T-helper 2 cell (primary cell): ENCODE measurements at regions not wholly inside any gene's neighbourhood (a gene's known extent, or its start where the extent isn't known, plus 50 kb on each side); places are given as distances from the start of the nearest gene placed in this dataset.
"Not testable (repeated sequence)": the region's sequence is repeated elsewhere in the genome, so short reads cannot be mapped to it uniquely, and the experiment has no call there.

Experiments used
- DNase-seq, 5 experiments: peaks; one replicate each; pipeline versions ENCODE4 v3.0.0 to v3.0.0-alpha.2; 2012 to 2022

- peak in 1 of 5 experiments; percentile 2 for DNase-seq
These were observed 112.9 kb downstream of the METRNL start for GRCh38 chr17:83192161-83192788.

DNA sequence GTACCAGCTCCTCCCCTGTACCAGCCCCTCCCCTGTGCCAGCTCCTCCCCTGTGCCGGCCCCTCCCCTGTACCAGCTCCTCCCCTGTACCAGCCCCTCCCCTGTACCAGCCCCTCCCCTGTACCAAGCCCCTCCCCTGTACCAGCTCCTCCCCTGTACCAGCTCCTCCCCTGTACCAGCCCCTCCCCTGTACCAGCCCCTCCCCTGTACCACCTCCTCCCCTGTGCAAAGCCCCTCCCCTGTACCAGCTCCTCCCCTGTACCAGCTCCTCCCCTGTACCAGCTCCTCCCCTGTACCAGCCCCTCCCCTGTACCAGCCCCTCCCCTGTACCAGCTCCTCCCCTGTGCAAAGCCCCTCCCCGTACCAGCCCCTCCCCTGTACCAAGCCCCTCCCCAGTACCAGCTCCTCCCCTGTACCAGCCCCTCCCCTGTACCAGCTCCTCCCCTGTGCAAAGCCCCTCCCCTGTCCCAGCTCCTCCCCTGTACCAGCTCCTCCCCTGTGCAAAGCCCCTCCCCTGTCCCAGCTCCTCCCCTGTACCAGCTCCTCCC, 113.5 kb downstream of the METRNL start:
- DNase-seq: not testable (repeated sequence)

DNA sequence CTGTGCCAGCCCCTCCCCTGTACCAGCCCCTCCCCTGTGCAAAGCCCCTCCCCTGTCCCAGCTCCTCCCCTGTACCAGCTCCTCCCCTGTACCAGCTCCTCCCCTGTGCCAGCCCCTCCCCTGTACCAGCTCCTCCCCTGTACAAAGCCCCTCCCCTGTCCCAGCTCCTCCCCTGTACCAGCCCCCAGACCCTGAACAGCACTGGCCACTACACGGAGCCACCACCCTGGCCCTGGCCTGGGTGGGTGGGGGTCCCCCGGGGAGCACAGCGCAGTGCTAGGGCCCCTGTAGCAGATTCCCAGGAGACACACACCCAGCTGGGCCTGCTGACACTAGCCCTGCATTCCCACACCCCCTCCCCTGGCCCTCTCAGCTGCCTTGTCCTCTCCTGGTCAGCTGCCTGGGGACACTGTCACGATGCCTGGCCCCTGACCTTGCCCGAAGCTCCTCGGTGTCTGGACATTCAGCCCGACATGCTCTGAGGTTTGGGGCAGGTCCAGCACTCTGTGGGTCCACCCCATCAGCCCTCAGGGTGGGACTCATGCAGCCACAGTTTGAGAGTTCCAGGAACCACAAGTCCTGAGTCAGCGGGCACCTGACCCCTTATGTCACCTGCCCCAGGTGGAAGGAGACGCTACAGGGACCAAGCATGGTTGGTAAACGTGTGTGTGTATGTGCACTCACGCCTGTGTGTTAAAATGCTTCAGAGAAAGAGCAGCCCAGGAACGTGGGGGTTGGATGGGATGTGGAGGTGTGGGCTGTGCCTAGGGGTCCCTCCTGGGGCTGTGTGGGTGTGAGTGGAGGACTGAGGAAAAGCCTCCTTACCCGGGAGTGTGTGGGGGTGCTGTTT, 114.2 kb downstream of the METRNL start:
- DNase-seq: peak in 1 of 5 experiments; percentile 6

DNA sequence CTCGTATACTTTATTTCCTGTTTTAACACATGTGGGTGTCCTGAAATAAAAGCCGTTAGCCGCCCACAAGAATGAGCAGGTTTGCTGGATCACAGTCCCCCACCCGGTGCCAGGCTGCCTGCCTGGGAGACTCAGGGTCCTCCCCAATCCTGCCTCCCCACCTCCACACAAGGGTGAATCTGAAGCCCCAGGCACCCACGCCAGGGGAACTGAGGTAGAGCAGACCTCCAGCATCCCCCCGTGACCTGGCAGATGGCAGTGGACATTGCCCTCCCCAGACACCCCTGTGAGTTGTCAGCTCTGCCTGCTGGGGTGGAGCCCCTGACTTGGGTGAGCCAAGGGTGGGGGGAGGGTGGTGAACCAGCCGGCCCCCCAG, 114.8 kb downstream of the METRNL start:
- peak in 1 of 5 experiments; percentile 7 for DNase-seq

DNA sequence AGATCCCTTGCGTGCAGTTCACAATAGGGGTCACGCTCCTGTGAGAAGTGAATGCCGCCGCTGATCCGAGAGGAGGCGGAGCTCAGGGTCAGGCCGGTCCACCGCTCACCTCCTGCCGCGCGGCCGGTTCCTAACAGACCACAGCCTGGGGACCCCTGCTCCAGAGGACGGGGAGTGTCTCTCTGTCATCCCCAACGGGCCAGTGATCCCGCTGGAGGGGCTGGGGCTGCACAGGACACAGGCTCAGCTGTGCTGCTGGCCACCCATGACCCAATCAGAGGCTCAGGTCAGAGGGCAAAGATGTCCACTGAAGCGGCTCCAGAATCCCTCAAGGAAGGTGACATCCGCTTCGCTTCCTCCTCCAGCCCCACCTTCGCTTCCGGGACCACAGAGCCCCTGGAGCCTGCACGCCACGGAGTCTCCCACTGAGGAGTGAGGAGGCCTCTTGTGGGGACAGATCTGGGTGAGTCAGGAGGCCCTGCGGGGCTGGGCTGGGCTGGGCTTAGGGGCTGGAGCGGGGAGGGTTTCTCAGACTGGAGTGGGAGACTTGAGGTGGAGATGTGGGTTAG, 115.4 kb downstream of the METRNL start:
- DNase-seq: peak in 1 of 5 experiments; percentile 5

- DNase-seq: peak in 1 of 5 experiments; percentile 2
These were observed 116.1 kb downstream of the METRNL start for GRCh38 chr17:83195330-83196023.

DNA sequence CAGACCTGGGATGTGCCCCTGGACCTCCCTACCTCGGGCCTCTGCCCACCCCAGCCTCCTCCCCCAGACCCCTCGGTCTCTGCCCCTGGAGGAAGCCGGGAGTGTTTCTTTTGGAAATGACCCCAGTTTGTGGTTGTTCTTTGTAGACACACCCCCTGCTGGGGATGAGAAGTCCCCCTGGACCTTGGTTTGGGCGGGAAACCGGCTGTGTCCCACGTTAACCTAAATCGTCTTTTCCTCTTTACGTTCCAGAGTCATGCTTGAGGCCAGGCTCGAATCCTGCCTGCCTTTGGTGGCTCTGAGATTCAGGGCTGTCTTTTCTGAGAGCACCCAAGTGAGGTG, 116.6 kb downstream of the METRNL start:
- DNase-seq: no peak

DNA sequence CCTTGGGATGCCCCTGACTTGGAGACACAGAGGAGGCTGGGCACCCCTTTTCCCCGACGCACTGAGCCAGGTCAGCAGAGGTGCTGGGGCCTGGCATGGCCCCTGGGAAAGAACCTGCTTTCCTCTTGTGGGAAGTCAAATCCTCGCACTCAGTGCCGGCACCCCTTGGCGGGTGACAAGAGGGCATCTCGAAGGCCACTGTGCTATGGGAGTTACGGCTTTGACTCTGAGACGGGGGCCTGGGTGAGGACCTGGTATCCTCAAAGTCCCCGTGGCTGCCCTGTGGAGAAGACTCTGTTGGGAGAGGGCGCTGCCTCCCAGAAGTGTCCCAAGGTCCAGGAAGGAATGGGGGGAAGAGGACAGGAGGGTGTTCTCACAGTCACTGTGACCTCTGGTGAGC, 117.0 kb downstream of the METRNL start:
- DNase-seq: no peak

DNA sequence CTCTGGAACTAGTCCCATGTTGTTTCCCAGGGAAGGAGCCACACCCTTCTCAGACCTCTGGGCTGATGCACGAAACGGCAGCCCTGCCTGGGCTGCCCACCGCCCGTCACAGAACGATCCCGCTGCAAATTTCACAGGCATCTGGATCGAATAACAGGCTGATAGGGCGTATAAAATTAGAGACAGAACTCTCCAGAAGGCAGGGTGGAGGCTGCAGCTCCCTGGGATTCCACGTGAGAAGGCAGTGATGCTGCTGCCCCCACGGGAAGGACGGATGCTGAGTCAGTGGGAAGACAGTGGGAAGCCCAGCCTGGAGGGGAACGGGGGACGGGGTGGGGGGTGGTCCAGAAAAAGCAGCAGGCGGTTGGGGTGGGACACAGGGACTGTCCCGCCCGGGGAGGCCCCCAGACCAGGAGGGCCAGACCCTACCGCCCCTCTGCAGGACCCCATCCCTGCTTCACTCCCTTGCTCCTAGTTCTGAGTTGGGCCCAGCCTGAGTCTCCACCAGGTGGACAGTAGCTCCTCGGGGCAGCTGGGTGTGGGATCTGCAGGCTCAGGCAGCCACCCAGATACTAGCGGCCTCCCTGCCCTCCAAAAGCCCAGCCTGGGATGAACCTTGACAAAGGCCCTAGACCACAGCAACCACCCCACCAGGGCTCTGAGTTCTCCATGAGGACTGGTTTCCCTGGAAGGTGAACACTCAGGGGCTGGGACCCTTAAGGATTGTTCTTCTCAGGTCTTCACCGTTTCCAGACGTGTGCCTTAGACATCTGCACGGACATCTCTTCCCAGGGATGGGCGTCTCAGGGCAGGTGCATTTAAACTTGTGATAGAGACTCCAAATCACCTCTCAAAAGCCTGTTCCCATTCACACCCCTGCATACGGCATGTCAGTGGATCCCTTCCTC, 117.8 kb downstream of the METRNL start:
- DNase-seq: no peak

- peak in 1 of 5 experiments; percentile 27 for DNase-seq
These were observed 119.2 kb downstream of the METRNL start for GRCh38 chr17:83198366-83199341.

GRCh38 chr17:83199500-83200201, 120.2 kb downstream of the METRNL start:
- DNase-seq: peak in 2 of 5 experiments; percentile 54 to 78

- DNase-seq: peak in 3 of 5 experiments; percentile 8 to 86 (median 76)
These were observed 120.9 kb downstream of the METRNL start for GRCh38 chr17:83200231-83200699.

DNA sequence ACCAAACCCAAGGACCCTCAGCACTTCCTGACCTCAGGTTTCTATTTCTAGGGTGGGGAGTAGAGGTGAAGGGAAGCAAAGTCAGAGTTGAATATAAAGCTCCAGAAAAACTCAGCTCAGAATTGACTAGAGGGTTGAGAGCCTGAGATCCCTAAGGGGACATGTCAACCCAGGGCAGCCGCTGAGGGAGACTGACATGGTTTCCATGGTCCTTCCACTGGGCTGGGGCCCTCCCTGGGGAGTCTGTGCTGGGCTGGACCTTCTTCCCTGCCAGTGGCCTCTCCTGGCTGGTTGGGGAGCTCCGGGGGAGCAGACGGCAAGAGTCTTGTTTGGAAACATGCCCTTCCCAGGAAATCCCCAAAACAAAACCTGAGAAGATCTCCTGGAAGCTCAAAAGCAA, 121.3 kb downstream of the METRNL start:
- peak in 1 of 5 experiments; percentile 1 for DNase-seq

DNA sequence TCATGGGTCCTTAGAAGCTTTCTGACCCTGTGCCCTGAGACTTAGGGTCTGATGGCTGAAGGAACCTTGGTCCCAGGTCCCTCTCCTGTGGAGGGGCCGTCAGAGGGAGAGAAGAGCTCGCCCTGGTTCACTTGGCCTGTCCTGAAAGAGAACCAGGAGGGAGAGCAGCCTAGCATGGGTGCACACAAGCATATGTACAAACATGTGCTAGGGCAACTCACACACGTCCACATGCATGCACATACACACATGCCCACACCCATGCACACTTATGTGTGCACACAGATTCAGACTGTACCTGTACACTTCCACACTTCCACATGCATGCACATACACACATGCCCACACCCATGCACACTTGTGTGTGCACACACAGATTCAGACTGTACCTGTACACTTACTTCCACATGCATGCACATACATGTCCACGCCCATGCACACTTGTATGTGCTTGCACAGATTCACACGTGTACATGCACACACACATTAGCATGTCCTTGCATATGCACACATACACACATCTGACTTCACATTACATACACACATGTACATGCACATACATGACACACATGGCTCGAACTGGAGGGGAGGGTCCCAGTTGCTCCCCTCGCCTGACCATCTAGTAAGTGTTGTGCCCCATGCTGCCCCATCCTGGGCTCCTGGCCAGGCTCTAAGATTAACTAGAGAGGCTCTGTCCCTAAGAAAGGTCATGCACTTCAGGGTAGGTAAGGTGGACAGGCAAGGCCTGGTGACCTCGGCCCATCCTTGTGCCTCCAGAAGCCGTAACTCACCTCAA, 122.0 kb downstream of the METRNL start:
- DNase-seq: no peak

DNA sequence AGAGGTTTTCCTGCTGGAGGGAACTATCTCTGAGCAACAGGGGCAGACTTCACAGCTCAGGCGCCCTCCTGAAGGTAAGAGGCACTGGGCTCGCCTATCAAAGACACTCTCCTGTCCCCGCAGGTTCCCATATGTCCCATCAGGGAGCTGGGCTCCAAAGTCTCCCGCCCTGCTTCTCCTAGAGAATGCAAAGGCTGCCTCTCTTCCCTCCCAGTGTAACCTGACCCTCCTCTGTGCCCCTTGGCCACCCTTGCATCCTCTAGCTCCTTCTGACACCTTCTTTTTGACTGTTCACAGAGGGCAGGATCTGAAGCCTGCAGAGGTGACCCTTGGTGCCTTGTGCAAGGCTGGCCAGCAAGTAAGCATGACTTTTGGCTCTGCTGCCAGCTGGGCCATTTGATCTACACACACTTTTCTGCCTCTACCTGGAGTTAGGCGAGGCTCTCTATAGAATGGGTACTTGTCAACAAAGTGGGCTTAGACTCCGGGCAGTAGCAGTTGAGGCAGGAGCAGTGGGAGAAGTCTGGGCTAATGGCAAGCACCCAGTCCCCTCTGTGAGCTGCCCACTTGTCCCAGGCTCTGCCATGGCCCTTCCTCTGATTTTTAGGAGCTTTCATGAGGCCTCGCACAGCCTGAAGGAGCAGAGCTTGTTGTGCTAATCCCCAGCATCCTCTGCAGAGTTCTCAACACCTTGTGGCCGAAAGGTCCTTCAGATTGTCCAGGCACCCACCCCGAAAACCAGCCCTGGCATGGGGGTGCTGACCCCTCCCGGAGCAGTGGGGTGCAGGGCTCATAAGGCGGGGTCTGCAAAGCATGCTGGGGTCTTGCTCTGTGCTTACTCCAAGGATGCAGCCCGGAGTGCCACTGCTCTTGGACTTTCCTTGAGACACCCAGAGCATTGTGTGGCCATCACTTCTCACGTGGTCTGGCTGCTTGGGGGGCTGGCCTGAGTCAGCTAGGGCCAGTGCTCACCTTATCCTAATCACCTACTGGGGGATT, 122.9 kb downstream of the METRNL start:
- no peak for DNase-seq

GRCh38 chr17:83203073-83203471, 123.7 kb downstream of the METRNL start:
- DNase-seq: no peak

- no peak for DNase-seq
These were observed 124.2 kb downstream of the METRNL start for GRCh38 chr17:83203472-83204221.
